ENCODE measurements at regions not wholly inside any gene's neighbourhood (a gene's known extent, or its start where the extent isn't known, plus 50 kb on each side); places are given as distances from the start of the nearest gene placed in this dataset.
"Not testable (repeated sequence)": the region's sequence is repeated elsewhere in the genome, so short reads cannot be mapped to it uniquely, and the experiment has no call there.

GRCh38 chr9:88596376-88596775, 61.4 kb downstream of the NXNL2 start:
- FAIRE-seq (no peak), DNase-seq (ENCODE audit: low spot score) (no peak)

DNA sequence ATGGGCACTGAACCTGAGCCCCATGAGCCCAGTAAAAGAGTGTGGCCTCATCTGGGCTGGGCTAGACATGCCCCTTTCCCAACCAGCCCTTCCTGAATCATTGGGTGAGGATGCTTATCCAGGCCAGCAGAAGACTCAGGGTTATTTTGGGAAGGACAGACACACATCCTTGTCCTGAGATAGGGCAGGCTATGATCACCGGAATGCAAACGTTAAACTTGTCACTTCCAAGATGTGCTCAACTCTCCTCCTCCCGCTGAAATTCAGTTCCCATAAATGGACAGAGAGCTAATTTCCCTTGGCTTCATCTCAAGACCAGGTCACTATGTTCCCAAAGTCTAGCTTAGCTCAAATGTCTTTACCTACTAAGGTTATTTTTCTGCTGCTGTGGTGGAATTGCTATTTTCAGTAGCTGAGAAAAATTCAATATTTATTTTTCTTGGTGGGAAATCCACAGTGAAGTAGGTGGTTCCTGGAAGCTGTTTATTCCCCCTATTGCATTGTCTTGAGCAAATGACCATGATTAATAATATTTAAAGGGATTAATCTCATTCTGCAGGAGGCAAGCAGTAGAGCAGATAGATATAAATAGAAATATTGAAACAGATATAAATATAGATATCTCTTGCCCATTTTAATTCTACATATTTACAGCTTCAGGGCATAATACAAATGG, 70.0 kb downstream of the NXNL2 start:
- FAIRE-seq (no peak), DNase-seq (ENCODE audit: low spot score) (no peak)

DNA sequence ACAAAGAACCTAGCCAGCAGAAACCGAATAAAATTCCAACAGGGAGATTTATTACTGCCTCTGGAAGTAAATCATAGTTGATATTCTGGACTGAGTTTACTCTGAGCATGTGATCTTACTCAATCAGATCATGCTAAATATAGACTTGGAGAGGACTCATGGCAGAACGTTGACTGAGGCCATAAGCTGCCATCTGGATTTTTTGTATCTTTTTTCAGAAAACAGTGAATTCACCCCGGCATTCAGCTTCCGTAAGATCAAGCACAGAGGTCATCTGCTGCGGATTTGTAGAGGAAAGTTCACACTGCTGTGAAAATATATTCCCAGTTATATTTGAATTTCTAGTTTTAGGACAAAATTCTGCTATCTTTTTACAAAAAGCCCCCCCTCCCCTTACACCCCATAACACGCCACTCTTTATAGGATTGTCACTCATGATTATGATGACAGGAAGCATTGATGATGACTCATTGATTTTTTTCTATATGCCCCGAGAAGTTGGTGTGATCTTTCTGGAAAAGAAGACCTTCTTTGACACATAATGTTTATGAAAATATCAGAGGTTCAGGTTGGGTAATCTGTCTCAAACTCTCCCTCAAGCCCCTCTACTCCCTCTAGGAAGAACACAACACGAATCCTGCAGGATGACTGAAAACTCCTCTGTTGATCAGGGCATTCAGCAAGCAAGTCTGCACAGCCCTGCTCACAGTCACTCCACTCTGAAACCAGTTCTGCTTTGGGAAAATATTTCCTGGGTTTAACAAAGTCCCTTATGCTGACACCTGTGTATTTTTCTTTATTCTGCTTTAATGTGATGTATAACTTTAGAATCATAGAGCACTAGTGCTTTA, 70.8 kb downstream of the NXNL2 start:
- FAIRE-seq, result no peak
- no peak for DNase-seq (ENCODE audit: low spot score)

DNA sequence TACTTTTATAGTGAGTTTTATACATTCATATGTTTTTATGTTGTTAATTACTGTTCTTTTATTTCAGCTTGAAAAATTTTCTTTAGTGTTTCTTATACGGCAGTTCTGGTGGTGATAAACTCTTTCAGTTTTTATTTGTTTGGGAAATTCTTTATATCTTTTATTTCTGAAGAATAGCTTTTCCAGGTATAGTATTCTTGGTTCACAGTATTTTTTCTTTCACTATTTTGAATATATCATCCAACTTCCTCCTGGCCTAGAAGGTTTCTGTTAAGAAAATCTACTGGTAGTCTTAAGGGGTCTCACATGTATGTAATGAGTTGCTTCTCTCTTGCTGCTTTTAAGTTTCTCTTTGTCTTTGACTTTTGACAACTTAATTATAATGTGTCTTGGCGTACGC, 79.4 kb downstream of the NXNL2 start:
- DNase-seq (ENCODE audit: low spot score) (no peak), FAIRE-seq (no peak)

DNA sequence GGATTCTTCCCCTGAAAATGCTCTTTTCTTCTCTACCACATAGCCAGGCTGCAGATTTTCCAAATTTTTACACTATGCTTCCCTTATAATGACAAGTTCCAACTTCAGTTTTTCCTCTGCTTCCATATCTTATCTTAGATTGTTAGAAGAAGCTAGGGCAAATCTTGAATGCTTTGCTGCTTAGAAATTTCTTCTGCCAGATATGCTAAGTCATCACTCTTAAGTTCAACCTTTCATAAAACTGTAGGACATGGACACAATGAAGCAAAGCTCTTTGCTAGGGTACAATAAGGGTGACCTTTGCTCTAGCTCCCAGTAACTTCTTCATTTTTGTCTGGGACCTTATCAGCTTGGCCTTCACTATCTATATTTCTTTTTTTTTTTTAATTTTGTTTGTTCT, 88.7 kb downstream of the NXNL2 start:
- DNase-seq (ENCODE audit: low spot score), result no peak
- FAIRE-seq, result no peak

- DNase-seq (ENCODE audit: low spot score), result no peak
- no peak for FAIRE-seq
These were observed 93.1 kb downstream of the NXNL2 start for GRCh38 chr9:88628114-88628513.

DNA sequence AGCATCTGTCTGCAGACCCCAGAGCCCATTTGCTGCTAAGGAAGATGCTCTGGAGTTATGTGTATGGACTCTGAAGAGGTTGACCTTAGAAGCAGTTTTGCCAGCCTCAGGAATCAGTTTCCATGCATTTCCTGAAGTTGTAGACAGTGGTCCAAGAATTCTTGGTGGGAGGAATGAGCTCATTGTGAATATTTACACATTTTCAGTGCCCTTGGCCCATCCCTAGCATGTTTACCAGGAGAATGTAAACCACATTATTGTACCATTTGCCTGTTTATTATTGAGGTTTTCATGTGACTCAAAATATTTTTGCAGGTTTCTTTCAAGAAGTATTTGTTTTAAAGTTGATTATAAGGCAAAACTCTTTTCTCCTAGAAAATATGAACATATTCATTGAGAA, 93.8 kb downstream of the NXNL2 start:
- no peak for FAIRE-seq
- no peak for DNase-seq (ENCODE audit: low spot score)

DNA sequence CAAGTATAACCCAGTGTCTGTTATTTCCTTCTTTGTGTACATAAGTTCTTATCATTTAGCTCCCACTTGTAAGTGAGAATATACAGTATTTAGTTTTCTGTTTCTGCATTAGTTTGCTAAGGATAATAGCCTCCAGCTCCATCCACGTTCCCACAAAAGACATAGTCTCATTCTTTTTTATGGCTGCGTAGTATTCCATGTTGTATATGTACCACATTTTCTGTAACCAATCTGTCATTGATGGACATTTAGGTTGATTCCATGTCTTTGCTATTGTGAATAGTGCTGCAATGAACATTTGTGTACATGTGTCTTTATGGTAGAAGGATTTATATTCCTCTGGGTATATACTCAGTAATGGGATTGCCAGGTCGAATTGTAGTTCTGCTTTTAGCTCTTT, 95.6 kb downstream of the NXNL2 start:
- DNase-seq (ENCODE audit: low spot score); FAIRE-seq: not testable (repeated sequence)

- FAIRE-seq, result no peak
- DNase-seq (ENCODE audit: low spot score), result no peak
These were observed 100.2 kb downstream of the NXNL2 start for GRCh38 chr9:88635151-88635550.

GRCh38 chr9:88641456-88642240, 106.7 kb downstream of the NXNL2 start:
- DNase-seq (ENCODE audit: low spot score), result no peak
- no peak for FAIRE-seq

GRCh38 chr9:88642336-88642735, 107.4 kb downstream of the NXNL2 start:
- no peak for DNase-seq (ENCODE audit: low spot score)
- FAIRE-seq, result no peak

GRCh38 chr9:88643931-88644330, 109.0 kb downstream of the NXNL2 start:
- FAIRE-seq (no peak), DNase-seq (ENCODE audit: low spot score) (no peak)

DNA sequence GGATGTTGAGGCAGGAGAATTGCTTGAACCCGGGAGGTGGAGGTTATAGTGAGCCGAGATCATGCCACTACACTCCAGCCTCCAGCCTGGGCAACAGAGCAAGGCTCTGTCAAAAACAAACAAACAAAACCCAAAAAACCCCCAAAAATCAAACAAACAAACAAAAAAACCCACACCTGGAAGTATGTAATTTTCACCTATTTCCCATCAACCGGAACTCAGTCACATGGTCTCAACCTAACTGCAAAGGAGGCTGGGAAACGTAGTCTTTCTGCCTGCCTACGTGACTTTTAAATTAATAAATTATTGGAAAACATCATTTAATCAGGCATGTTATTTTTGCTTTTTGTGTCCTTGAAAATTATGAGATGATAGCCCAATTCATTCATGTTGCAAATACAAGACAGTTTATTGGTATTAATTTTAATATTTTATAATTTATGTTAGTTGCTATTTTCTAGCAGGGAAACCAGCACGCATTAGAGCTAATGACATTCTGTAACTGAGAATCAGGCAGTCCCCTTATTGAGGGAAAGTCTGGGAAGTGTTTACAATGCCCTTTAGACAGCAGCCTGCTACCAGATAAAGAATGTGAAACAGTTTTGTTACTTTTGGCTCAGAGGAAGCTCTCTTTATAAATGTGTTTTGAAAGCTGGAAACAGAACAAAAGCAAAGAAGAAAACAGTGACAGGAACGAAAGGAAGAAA, 110.3 kb downstream of the NXNL2 start:
- FAIRE-seq (no peak), DNase-seq (ENCODE audit: low spot score) (no peak)

DNA sequence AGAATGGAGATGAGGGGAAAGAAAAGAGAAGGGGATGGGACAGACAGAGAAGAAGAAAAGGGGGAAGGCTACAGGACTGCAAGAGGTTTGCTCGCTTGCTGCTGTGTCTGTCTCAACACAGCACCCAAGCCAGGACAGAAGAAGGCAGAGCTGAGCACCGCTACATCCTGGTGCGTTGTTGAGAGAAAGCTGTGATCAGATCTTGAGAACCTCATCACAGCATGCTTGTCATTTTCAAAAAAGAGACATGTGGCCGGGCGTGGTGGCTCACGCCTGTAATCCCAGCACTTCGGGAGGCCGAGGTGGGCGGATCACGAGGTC, 110.9 kb downstream of the NXNL2 start:
- DNase-seq (ENCODE audit: low spot score), result no peak
- FAIRE-seq, result no peak

DNA sequence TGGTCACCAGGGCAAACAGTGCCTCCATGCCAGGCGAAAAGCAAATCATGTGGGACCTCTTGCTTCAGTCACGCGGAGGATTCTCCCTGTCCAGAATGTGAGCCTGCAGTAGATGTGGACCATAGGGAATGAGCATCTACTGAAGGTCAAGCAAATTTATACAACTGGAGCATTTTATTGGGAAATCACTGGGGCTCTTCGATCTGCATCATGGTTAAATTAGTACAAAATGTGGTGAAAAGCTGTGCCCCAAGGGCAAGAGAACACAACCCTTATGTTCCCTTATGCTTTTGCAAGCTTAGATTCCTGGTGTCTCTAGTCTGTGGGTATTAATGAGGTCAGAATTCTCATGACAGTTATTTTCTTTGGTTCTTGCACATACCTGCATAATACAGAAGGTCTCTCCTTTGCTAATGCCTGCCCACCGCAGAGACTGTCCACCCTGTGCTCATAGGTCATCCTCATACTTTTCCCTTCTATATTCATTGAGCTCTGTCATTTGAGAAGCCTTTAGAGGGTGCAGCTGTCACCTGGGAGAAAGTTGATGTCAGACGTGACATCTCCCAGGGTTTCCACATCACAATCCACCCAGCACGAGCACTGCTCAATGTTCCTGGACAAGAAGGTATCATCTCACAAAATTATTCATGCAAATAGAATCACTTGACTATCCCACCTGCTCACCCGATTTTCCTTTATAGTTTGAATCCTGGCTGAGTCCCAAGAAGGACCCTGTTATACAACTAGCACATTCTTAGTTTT, 111.7 kb downstream of the NXNL2 start:
- FAIRE-seq, result no peak

GRCh38 chr9:88651682-88652633, 117.0 kb downstream of the NXNL2 start:
- DNase-seq (ENCODE audit: low spot score) (peak; percentile 97), FAIRE-seq (peak; percentile 98)

More for the DNA sequence above, 111.7 kb downstream of the NXNL2 start:
- DNase-seq (ENCODE audit: low spot score), result no peak

DNA sequence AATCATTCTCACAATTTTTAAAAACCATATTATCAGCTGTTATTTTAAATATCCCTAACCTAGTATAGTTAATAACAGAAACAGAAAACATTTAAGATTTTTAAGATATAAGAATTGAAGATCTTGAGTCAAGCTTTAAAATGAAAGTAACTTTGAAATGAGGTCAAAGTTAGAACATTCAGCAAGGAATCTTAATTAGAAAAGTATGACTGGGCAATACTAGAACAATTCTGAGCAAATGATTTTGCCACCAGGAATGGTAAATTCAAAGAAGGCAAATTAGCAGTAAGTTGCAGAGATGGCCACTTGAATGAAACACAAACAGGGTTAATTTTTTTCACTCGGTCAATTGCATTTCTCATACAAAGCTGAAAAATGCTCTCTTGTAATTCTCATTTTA, 117.9 kb downstream of the NXNL2 start:
- no peak for FAIRE-seq
- DNase-seq (ENCODE audit: low spot score), result no peak

- FAIRE-seq (no peak), DNase-seq (ENCODE audit: low spot score) (no peak)
These were observed 118.4 kb downstream of the NXNL2 start for GRCh38 chr9:88653406-88653805.

- DNase-seq (ENCODE audit: low spot score) (no peak), FAIRE-seq (peak; percentile 12)
These were observed 118.9 kb downstream of the NXNL2 start for GRCh38 chr9:88653911-88654310.

GRCh38 chr9:88657893-88658292, 122.9 kb downstream of the NXNL2 start:
- DNase-seq (ENCODE audit: low spot score) (no peak), FAIRE-seq (no peak)

Data from RCC 7860 (cell line).